ENCODE measurements at regions not wholly inside any gene's neighbourhood (a gene's known extent, or its start where the extent isn't known, plus 50 kb on each side); places are given as distances from the start of the nearest gene placed in this dataset.
"Not testable (repeated sequence)": the region's sequence is repeated elsewhere in the genome, so short reads cannot be mapped to it uniquely, and the experiment has no call there.

- intact Hi-C loops (cut with DNase I), result no loop called here
- DNase-seq (ENCODE audit: missing footprints) (no peak), ATAC-seq (no peak)
Measured at GRCh38 chr6:156448579-156448978, 328.6 kb upstream of the ARID1B start.

DNA sequence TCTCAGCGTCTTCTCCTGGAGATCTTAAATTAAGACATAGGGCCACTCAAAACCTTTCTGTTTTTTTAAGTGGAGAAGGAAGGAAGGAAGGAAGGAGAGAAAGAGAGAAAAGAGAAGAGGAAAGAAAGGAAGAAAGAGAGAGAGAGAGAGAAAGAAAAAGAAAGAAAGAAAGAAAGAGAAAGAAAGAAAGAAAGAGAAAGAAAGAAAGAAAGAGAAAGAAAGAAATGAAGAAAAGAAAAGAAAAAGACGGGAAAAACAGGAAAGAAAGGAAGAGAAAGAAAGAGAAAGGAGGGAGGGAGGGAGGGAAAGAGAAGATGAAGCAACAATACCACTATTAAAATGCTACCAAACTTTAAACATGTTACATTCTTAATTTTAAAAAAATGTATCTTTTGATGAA is 336.5 kb upstream of the ARID1B start:
- intact Hi-C loops (cut with DNase I), result no loop called here
- no peak for ATAC-seq
- no peak for DNase-seq (ENCODE audit: missing footprints)

DNA sequence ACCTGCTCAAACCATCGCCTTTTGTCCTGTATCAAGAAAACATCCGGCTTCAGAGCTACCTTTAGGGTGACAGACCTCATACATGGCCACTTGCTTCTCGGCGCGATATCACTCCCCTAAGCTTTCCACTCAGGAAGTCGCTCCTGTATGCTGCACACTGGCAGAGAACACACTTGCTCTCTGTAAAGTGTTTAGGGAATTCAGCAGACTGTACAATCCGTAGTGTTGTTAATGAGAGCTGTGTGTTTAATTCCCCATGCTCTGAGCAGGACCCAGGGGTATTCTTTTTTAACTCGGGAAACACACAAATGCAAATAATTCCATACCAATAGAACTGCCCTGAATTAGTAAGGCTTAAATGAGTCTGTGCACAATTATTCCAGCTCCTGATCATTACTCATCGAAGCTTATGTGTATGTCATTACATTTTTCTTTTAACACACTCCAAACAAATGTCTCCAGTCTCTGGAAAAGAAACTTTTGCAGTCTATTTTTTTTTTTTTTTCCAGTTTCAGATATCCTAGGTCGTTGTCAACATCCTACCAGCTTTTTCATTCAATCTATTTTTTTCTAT is 338.7 kb upstream of the ARID1B start:
- intact Hi-C loops (cut with DNase I), result no loop called here
- no peak for ATAC-seq
- DNase-seq (ENCODE audit: missing footprints), result no peak

DNA sequence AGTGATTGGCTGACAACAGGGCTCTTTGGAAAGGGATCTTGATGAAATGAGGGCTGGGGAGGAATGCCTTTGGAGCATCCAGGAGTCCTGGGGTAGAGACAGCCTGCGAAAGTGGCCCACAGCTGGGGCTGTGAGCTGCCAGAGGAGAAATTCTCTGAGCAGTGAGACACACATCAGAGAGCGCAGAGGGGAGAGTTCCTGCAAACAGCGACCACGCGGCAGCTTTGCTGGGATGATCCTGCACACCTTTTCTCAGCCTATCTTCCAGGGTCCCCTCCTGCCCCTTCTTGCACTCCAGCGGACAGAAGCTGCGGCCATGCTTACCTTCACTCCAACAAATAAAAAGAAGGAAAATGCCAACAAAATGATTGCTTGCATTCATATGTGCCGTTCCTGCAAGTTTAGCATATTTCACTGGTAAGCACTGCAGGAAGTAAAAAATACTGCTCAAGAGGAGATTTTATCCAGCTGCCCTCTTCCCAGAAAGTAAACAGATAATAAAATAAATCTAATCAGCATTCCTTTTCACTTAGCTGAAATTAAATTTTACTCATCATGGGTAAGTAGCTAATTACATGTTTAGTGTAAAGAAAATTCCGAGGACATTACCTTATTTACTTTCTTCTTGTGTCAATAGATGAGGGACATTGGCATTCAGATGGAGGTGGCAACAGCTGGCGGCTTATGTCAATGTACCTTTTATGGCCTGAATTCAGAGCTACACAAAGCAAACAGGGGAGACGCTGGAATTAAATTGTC is 339.9 kb upstream of the ARID1B start:
- ATAC-seq (no peak), DNase-seq (ENCODE audit: missing footprints) (no peak)
- intact Hi-C loops (cut with DNase I), result no loop called here

- no peak for ATAC-seq
- intact Hi-C loops (cut with DNase I), result no loop called here
- no peak for DNase-seq (ENCODE audit: missing footprints)
Measured at GRCh38 chr6:156434795-156435190, 342.4 kb upstream of the ARID1B start.

GRCh38 chr6:156434049-156434794 is 343.0 kb upstream of the ARID1B start:
- intact Hi-C loops (cut with DNase I), result no loop called here
- DNase-seq (ENCODE audit: missing footprints), result no peak
- ATAC-seq, result no peak

GRCh38 chr6:156432543-156432942 is 344.6 kb upstream of the ARID1B start:
- ATAC-seq, result no peak
- intact Hi-C loops (cut with DNase I), result no loop called here
- DNase-seq (ENCODE audit: missing footprints), result no peak

- DNase-seq (ENCODE audit: missing footprints), result no peak
- ATAC-seq, result no peak
- intact Hi-C loops (cut with DNase I), result no loop called here
Measured at GRCh38 chr6:156430386-156430785, 346.8 kb upstream of the ARID1B start.

- ATAC-seq (peak; percentile 94), DNase-seq (ENCODE audit: missing footprints) (no peak)
- intact Hi-C loops (cut with DNase I), result no loop called here
Measured at GRCh38 chr6:156427345-156427744, 349.8 kb upstream of the ARID1B start.

GRCh38 chr6:156425359-156426020 is 351.7 kb upstream of the ARID1B start:
- DNase-seq (ENCODE audit: missing footprints) (no peak), ATAC-seq (no peak)
- intact Hi-C loops (cut with DNase I), result no loop called here

GRCh38 chr6:156423829-156424228 is 353.3 kb upstream of the ARID1B start:
- intact Hi-C loops (cut with DNase I), result no loop called here
- ATAC-seq (no peak), DNase-seq (ENCODE audit: missing footprints) (no peak)

DNA sequence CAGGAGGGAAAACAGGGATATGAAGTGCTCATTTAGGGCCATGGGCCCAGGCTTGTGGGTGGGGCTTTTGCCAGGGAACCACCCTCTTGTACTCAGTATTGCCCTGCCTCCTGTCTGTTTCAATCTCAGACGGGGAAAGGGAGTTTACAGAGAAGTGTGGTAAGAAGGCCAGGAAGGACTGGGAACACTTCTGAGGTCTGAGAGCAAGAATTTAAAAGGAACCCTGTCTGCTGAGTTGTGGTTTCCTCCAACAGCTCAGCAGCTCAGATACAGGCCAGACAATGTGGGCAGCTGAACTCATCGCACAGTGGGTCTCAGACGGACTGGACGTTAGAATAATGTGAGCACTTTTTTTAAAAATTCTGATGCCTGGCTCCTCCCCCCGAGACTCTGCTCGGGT is 354.1 kb upstream of the ARID1B start:
- DNase-seq (ENCODE audit: missing footprints), result no peak
- intact Hi-C loops (cut with DNase I), result no loop called here
- ATAC-seq, result no peak

GRCh38 chr6:156421933-156422332 is 355.2 kb upstream of the ARID1B start:
- no peak for DNase-seq (ENCODE audit: missing footprints)
- no peak for ATAC-seq
- intact Hi-C loops (cut with DNase I), result no loop called here

DNA sequence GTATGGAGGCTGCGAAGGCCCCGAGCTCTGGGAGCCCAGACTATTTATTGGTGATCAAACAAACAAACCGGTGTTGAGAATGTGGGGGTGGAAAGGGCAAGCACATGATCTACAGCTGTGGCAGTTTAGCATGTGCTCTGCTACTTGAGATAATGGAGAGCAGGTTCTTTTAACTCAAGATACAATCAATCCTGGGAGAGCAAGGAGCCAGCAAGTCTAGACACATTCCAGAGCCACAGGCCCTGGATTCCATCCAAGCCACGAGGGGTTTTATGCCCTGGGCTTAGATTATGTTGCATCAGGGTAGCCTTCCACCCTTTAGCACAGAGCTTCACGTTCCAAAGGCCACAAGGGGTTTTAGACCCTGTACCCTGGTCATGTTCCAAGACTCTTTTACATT is 355.9 kb upstream of the ARID1B start:
- intact Hi-C loops (cut with DNase I); ATAC-seq; DNase-seq (ENCODE audit: missing footprints): not testable (repeated sequence)

- intact Hi-C loops (cut with DNase I), result no loop called here
- DNase-seq (ENCODE audit: missing footprints) (no peak), ATAC-seq (peak; percentile 80)
Measured at GRCh38 chr6:156420172-156420993, 356.8 kb upstream of the ARID1B start.

GRCh38 chr6:156419594-156419993 is 357.6 kb upstream of the ARID1B start:
- ATAC-seq (no peak), DNase-seq (ENCODE audit: missing footprints) (no peak)
- intact Hi-C loops (cut with DNase I), result no loop called here

DNA sequence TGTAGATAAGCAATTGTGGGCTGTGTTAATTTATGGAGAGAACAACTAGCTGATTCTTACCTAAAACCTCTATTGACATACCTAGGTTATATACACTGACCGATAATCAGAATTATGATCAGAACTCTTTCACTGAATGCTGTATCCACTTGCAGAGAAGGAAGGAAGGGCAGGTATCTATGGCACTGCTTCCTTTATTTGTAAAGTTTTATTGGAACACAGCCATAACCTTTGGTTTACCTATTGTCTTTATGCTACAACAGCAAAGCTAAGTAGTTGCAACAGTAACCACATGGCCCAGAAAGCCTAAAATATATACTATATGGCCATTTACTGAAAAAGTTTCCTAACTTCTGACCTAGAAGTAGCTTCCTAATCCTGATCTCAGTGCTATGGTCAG is 358.9 kb upstream of the ARID1B start:
- intact Hi-C loops (cut with DNase I), result no loop called here
- ATAC-seq (no peak), DNase-seq (ENCODE audit: missing footprints) (no peak)

DNA sequence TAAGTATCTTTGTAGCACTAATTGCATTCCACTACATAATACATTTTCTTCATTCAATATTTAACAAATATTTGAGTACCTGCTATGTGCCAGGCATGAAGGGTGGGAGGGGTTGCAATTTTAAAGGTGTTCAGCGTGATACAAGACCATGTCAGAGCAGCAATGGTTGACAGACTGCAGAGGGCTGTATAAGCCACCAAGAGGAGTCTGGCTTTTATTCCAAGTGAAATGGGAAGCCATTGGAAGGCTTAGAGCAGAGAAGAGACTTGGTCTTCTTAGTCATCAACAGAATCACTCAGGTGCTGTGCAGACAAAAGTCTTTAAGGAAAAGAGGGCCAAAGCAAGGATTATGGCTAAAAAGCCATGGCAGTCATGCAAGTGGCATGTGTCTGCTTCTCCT is 360.8 kb upstream of the ARID1B start:
- intact Hi-C loops (cut with DNase I), result no loop called here
- no peak for ATAC-seq
- DNase-seq (ENCODE audit: missing footprints), result no peak

DNA sequence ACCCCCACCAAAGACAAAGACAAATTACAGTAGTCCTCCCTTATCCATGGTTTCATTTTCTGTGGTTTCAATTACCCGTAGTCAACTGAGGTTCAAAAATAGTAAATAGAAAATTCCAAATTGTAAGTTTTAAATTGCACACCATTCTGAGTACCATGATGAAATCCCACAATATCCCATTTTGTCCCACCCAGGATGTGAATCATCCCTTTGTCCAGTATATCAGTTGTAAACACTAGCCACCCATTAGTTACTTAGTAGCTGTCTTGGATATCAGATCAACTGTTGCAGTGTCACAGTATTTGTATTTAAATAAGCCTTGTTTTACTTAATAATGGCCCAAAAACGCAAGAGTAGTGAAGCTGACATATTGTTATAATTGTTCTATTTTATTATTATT is 364.0 kb upstream of the ARID1B start:
- intact Hi-C loops (cut with DNase I), result no loop called here
- DNase-seq (ENCODE audit: missing footprints) (no peak), ATAC-seq (no peak)

Data from Right ventricle myocardium inferior (tissue), 1 donor.